Ovary (tissue), 7 donors: ENCODE measurements at regions not wholly inside any gene's neighbourhood (a gene's known extent, or its start where the extent isn't known, plus 50 kb on each side); places are given as distances from the start of the nearest gene placed in this dataset.

ENCODE experiments used
- DNase-seq, 5 donors: peaks; one replicate each; pipeline ENCODE4 v3.0.0-alpha.2; 2019 to 2020
- H3K27ac ChIP-seq, 2 donors: fragments of 200-600 bp; one replicate each; pipeline versions ENCODE4 v1.5.1 to v1.8.0; 2019 to 2022
- H3K27me3 ChIP-seq: fragments of 200-600 bp; one replicate; pipeline ENCODE4 v1.8.0; 2022
- H3K36me3 ChIP-seq: fragments of 200-600 bp; sonication (generic); one replicate; pipeline ENCODE4 v1.5.1; 2019
- H3K4me1 ChIP-seq: one replicate; pipeline ENCODE4 v1.8.1; 2013; ENCODE audit warnings: mild to moderate bottlenecking, moderate library complexity; ENCODE audit not compliant: insufficient read depth
- H3K4me3 ChIP-seq: fragments of 200-600 bp; sonication (generic); one replicate; pipeline ENCODE4 v1.5.1; 2017
- H3K9me3 ChIP-seq, 2 donors: fragments of 200-600 bp in 1 of 2; sonication (generic) in 1 of 2; one replicate each; pipeline versions ENCODE4 v1.5.1 to v1.8.1; 2013 to 2019; ENCODE audit warnings: mild to moderate bottlenecking in 1 of 2, moderate library complexity in 1 of 2
- EP300 ChIP-seq: sonication (generic); formaldehyde crosslinking; IDR thresholded peaks from one replicate; pipeline ENCODE4 v1.6.1; 2017; ENCODE audit warnings: antibody characterized with exemption
- POLR2A ChIP-seq: fragments of 450-650 bp; IDR thresholded peaks from one replicate; pipeline ENCODE4 v1.6.1; 2017; ENCODE audit warnings: antibody characterized with exemption, mild to moderate bottlenecking, moderate library complexity
- WGBS, 3 donors: extraction: QIAGEN DNeasy Blood & Tissue Kit in 1 of 3; methylation state at CpG; one replicate each; pipeline versions ENCODE4 v1.1.5 to v1.1.7; 2013 to 2017; 5-methylcytosine and 5-hydroxymethylcytosine counted together
- intact Hi-C, 4 donors: fragments of 100-400 bp; cut with DNase I; formaldehyde crosslinking; loops; one replicate each; pipeline versions ENCODE4 v1.11.0 to v1.15.1; 2022 to 2023
- TF ChIP-seq, protein P1 (sequence below), 3 donors: fragments of 450-650 bp in 2 of 3; fragments of 200-600 bp in 1 of 3; IDR thresholded peaks; one replicate each; pipeline versions ENCODE4 v1.5.1 to v1.8.0; 2016 to 2022; ENCODE audit warnings: antibody characterized with exemption in 3 of 3, mild to moderate bottlenecking in 1 of 3
- donor health status: DM: no; HTN: no; CAD: no; lungs with moderate emphysema.
- donor health status: DM: no; HTN: no; CAD: no.
- donor health status: Bipolar disorder and iron deficiency.
- donor health status: DM: no; HTN: no; CAD: no.
- donor health status: DM: yes; HTN: yes; CAD: no.

DNA sequence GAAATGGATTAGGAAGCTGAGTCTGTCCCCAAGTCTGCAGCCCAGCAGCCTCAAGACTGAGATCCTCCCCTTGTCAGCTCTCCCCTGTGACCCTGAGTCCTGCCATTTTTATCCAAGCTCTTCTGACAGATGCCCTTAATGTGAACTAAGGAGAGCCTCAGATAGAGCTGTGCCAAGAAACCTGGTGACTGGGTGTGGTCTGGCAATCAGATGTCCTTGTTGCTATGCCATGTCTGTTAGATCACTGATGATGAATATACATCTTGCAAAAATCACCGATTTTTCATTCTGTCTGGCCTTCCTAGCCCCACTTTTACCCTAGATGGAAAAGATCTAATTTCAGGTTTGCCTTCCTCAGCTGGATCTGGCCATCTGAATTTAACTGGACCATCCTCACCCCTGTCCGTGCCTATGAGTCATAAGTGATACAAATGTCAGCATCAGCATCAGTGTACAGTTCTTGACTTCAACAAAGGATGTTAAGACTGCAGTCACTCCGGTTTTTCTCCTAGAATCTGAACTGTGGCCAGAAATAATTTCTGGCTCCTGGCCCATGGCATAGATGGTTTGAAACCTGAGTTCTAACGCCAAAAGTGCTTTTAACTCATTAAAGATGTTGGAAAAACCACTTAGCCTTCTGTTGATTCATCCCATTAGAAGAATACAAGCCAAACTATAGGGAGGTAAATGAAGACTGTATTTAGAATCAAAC, 61.2 kb upstream of the GRIP1 start:
- Histone ChIP-seq H3K27me3 (no peaks in the 10 kb centered on the region), H3K36me3 (no peaks in the 10 kb centered on the region), H3K27ac (no peak overlapping the region), H3K9me3 (no peaks in the 10 kb centered on the region), H3K4me3 (no peak overlapping the region), H3K4me1 (no peaks in the 10 kb centered on the region)
- intact Hi-C loops = no loop called here
- WGBS, 3 donors = 38 to 49% (median 42%) methylated on average over 4 of the region's 4 CpGs
- DNase-seq = no peak
- TF ChIP-seq, protein P1, sequence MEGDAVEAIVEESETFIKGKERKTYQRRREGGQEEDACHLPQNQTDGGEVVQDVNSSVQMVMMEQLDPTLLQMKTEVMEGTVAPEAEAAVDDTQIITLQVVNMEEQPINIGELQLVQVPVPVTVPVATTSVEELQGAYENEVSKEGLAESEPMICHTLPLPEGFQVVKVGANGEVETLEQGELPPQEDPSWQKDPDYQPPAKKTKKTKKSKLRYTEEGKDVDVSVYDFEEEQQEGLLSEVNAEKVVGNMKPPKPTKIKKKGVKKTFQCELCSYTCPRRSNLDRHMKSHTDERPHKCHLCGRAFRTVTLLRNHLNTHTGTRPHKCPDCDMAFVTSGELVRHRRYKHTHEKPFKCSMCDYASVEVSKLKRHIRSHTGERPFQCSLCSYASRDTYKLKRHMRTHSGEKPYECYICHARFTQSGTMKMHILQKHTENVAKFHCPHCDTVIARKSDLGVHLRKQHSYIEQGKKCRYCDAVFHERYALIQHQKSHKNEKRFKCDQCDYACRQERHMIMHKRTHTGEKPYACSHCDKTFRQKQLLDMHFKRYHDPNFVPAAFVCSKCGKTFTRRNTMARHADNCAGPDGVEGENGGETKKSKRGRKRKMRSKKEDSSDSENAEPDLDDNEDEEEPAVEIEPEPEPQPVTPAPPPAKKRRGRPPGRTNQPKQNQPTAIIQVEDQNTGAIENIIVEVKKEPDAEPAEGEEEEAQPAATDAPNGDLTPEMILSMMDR (IDR thresholded peaks at IDR 0.05) = no peak
- TF ChIP-seq POLR2A (no peak), EP300 (no peak)

DNA sequence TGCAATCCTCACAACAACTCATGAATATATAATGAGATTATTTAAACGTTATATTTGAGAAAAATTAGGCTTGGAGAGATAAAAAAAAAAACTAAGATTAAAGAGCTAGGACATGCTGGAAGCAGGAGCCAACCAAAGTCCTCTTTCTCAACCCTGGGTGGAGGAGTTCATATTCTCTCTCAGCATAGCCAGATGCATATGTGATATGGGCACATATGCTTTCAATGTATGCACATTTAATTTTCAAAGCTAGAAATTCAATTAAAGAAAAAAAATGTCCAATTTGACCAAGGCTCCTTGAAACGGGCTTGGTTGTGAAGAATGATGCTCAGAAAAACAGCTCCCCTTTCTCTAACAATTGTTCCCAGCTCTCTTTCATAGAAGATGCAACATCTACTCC, 61.9 kb upstream of the GRIP1 start:
- no peak for DNase-seq
- 53 to 62% (median 58%) methylated on average over 2 of the region's 2 CpGs for WGBS, 3 donors
- intact Hi-C loops = no loop called here
- H3K4me1 ChIP-seq = no peaks in the 10 kb centered on the region
- H3K4me3 ChIP-seq = no peak overlapping the region
- no peaks in the 10 kb centered on the region for H3K9me3 ChIP-seq
- H3K36me3 ChIP-seq = no peaks in the 10 kb centered on the region
- no peaks in the 10 kb centered on the region for H3K27me3 ChIP-seq
- TF ChIP-seq POLR2A (no peak), EP300 (no peak)
- TF ChIP-seq, protein P1 (IDR thresholded peaks at IDR 0.05) = no peak
- no peak overlapping the region for H3K27ac ChIP-seq

DNA sequence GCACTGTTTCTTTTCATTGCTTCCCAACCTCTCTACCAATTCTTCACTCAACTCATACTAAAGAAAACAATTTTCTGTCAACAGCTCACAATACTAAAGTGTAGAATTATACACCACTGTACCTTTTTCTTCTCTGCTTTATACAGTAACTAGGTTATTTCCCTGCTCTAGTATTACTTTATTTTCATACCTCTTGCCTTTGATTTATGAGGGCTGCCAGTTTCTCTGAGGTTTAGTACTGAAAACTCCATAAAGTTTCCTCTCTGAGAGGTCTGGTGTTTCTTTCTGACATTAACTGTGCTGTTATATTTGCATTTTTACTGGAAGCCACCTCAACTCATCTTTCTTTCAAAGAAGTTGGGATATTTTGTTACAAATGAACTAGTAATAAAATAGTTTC, 63.0 kb upstream of the GRIP1 start:
- no peak overlapping the region for H3K27ac ChIP-seq
- H3K9me3 ChIP-seq = no peaks in the 10 kb centered on the region
- DNase-seq = no peak
- TF ChIP-seq POLR2A (no peak), EP300 (no peak)
- TF ChIP-seq, protein P1 (IDR thresholded peaks at IDR 0.05) = no peak
- no peak overlapping the region for H3K4me3 ChIP-seq
- H3K4me1 ChIP-seq = no peaks in the 10 kb centered on the region
- H3K27me3 ChIP-seq = no peaks in the 10 kb centered on the region
- no peaks in the 10 kb centered on the region for H3K36me3 ChIP-seq
- intact Hi-C loops = no loop called here

DNA sequence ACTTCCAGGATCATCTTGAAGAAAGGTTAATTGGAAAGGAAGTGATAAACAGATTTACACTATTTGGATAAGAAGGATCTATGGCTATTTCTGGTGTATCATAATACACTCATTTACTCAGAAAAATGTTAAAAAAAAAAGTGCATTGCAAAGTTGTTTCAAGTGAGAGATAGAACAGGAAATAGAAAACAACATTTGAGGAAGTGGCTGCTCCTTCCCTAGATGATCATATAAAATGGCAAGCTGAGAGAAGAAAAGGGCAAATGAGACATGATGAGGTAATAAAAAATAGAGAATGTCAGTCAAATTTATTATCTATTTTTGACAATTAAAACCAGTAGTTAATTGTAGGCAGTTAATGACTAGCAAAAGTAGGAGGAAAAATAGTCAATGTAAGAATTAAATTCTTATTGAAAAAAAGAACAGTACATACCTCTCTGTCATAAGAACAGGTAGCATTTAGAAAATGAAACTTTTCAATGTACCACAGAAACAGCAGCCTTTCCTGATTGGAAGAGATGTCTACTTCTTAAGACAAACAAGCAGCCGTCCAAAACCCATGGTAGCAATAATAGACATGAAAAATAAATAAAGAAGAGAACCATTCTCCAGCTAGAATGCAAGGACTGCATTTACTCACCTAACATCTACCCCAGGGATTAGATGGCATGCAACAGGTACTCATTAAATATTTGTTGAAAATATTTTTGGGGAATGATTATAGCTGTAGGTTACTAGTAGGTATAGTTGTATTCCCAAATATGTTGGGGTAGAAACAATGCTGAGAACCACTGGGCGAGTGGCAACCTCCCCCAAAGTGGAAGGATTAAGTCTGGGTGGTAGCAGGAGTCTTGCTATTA, 63.9 kb upstream of the GRIP1 start:
- no peaks in the 10 kb centered on the region for H3K36me3 ChIP-seq
- no peak overlapping the region for H3K4me3 ChIP-seq
- TF ChIP-seq EP300 (no peak), POLR2A (no peak)
- TF ChIP-seq, protein P1 (IDR thresholded peaks at IDR 0.05) = no peak
- no peaks in the 10 kb centered on the region for H3K9me3 ChIP-seq
- intact Hi-C loops = no loop called here
- WGBS, 3 donors = 74 to 90% (median 81%) methylated on average over 2 of the region's 2 CpGs
- H3K4me1 ChIP-seq = no peaks in the 10 kb centered on the region
- H3K27me3 ChIP-seq = no peaks in the 10 kb centered on the region
- no peak for DNase-seq
- no peak overlapping the region for H3K27ac ChIP-seq
